ENCODE measurements at regions not wholly inside any gene's neighbourhood (a gene's known extent, or its start where the extent isn't known, plus 50 kb on each side); places are given as distances from the start of the nearest gene placed in this dataset.

DNA sequence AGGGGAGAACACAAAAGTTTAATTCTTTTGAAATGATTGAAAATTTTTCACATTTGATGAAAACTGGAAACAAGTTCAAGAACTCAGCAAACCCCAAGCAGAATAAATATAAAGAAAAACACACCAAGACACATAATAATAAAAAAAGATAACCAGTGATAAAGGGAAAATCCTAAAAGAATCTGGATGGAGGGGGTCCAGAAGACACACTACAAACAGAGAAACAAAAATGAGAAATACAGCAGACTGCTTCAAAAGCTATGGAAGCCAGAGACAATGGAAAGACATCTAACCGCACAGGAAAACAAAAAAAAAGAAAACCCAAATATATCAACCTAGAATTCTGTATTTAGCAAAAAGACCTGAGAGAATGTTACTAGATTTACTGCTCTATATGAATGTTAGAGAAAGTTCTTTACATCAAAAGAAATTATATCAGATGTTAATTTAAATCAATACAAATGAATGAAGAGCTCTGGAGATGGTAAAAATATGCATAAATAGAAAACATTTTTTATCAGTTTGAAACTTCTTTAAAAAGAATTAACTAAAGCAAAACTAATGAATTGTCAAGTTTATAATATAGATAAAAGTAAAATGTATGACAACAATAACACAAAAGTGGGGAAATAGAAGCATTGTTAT lies 310.7 kb upstream of the PREP start:
- Histone ChIP-seq H3K4me3 (ENCODE audit: control extremely low read depth in 1 of 5, extremely low read depth in 1 of 5, insufficient read depth in 1 of 5, low read depth in 2 of 5, low read length in 4 of 5) (no peak overlapping the region), H3K4me1 (ENCODE audit: control insufficient read depth in 2 of 2, insufficient read depth in 2 of 2, low read length in 2 of 2) (no peaks in the 10 kb centered on the region), H3K9ac (ENCODE audit: low read length) (no peak overlapping the region), H3K4me2 (replicated peaks; ENCODE audit: low read depth, low read length, poor library complexity, severe bottlenecking) (no peak overlapping the region), H3K9me3 (ENCODE audit: control extremely low read depth in 1 of 3, control insufficient read depth in 2 of 3, insufficient read depth in 1 of 3, low read length in 2 of 3) (peaks cover 2 to 11% (median 5%) of the 10 kb centered on the region in 3 donors), H2AFZ (ENCODE audit: insufficient read depth, low read depth, low read length, poor library complexity, severe bottlenecking) (no peak overlapping the region), H4K20me1 (ENCODE audit: control insufficient read depth, insufficient read depth, low read length, poor library complexity, severe bottlenecking) (no peaks in the 10 kb centered on the region), H3K79me2 (ENCODE audit: control insufficient read depth, insufficient read depth, low read length) (no peaks in the 10 kb centered on the region), H3K36me3 (replicated peaks in 1 of 2; ENCODE audit: control extremely low read depth in 1 of 2, control insufficient read depth in 1 of 2, extremely low read depth in 1 of 2, insufficient read depth in 2 of 2, low read length in 1 of 2) (no peaks in the 10 kb centered on the region), H3K27me3 (replicated peaks in 1 of 4; ENCODE audit: control extremely low read depth in 1 of 4, control insufficient read depth in 3 of 4, insufficient read depth in 4 of 4, low read length in 3 of 4) (no peaks in the 10 kb centered on the region), H3K27ac (ENCODE audit: low read length in 2 of 2) (no peak overlapping the region)
- WGBS (ENCODE audit: insufficient coverage), result no CpG with 5 or more reads among the region's 1 CpG
- no peak for TF ChIP-seq CTCF (IDR thresholded peaks at IDR 0.05)
- no peak for TF ChIP-seq EZH2 (IDR thresholded peaks at IDR 0.05; ENCODE audit: borderline replicate concordance, insufficient read depth, low read depth, low read length, poor library complexity, severe bottlenecking)
- ATAC-seq (ENCODE audit: low read depth) (no peak), DNase-seq (no peak)
- peaks cover 7% of the 10 kb centered on the region for H3K9me3 Mint-ChIP-seq (ENCODE audit: insufficient read depth)
- ChIA-PET POLR2A (no interaction called here), CTCF (no interaction called here)
- H3K27ac Mint-ChIP-seq, result no peak overlapping the region
- no peaks in the 10 kb centered on the region for H3K4me1 Mint-ChIP-seq
- H3K27me3 Mint-ChIP-seq, result peaks cover 12% of the 10 kb centered on the region
- intact Hi-C loops (cut with micrococcal nuclease), result no loop called here
- no peak overlapping the region for H3K4me3 Mint-ChIP-seq

GRCh38 chr6:105711216-105711615 lies 308.3 kb upstream of the PREP start:
- 100% methylated on average over 1 of the region's 2 CpGs for WGBS (ENCODE audit: insufficient coverage)
- ATAC-seq (ENCODE audit: low read depth), result no peak
- no peak for DNase-seq
- ChIA-PET CTCF (no interaction called here), POLR2A (no interaction called here)
- intact Hi-C loops (cut with micrococcal nuclease), result no loop called here
- peaks cover 7% of the 10 kb centered on the region for H3K9me3 Mint-ChIP-seq (ENCODE audit: insufficient read depth)
- TF ChIP-seq CTCF (IDR thresholded peaks at IDR 0.05) (no peak), EZH2 (IDR thresholded peaks at IDR 0.05; ENCODE audit: borderline replicate concordance, insufficient read depth, low read depth, low read length, poor library complexity, severe bottlenecking) (no peak)
- H3K4me1 Mint-ChIP-seq, result no peaks in the 10 kb centered on the region
- Histone ChIP-seq H3K79me2 (ENCODE audit: control insufficient read depth, insufficient read depth, low read length) (no peaks in the 10 kb centered on the region), H2AFZ (ENCODE audit: insufficient read depth, low read depth, low read length, poor library complexity, severe bottlenecking) (no peak overlapping the region), H3K4me1 (ENCODE audit: control insufficient read depth in 2 of 2, insufficient read depth in 2 of 2, low read length in 2 of 2) (no peaks in the 10 kb centered on the region), H3K4me3 (ENCODE audit: control extremely low read depth in 1 of 5, extremely low read depth in 1 of 5, insufficient read depth in 1 of 5, low read depth in 2 of 5, low read length in 4 of 5) (no peak overlapping the region), H3K27me3 (replicated peaks in 1 of 4; ENCODE audit: control extremely low read depth in 1 of 4, control insufficient read depth in 3 of 4, insufficient read depth in 4 of 4, low read length in 3 of 4) (no peaks in the 10 kb centered on the region), H3K4me2 (replicated peaks; ENCODE audit: low read depth, low read length, poor library complexity, severe bottlenecking) (no peak overlapping the region), H3K36me3 (replicated peaks in 1 of 2; ENCODE audit: control extremely low read depth in 1 of 2, control insufficient read depth in 1 of 2, extremely low read depth in 1 of 2, insufficient read depth in 2 of 2, low read length in 1 of 2) (no peaks in the 10 kb centered on the region), H3K9ac (ENCODE audit: low read length) (no peak overlapping the region), H3K9me3 (ENCODE audit: control extremely low read depth in 1 of 3, control insufficient read depth in 2 of 3, insufficient read depth in 1 of 3, low read length in 2 of 3) (peaks cover 2 to 11% (median 5%) of the 10 kb centered on the region in 3 donors), H3K27ac (ENCODE audit: low read length in 2 of 2) (no peak overlapping the region), H4K20me1 (ENCODE audit: control insufficient read depth, insufficient read depth, low read length, poor library complexity, severe bottlenecking) (no peaks in the 10 kb centered on the region)
- H3K27ac Mint-ChIP-seq, result no peak overlapping the region
- peaks cover 14% of the 10 kb centered on the region for H3K27me3 Mint-ChIP-seq
- no peak overlapping the region for H3K4me3 Mint-ChIP-seq
